Left renal pelvis (tissue), 4 donors: ENCODE measurements at regions not wholly inside any gene's neighbourhood (a gene's known extent, or its start where the extent isn't known, plus 50 kb on each side); places are given as distances from the start of the nearest gene placed in this dataset.

Source experiments
- DNase-seq, 4 donors: peaks; one replicate each; pipeline ENCODE4 v3.0.0-alpha.2; 2013; ENCODE audit warnings: low read depth in 4 of 4, low spot score in 3 of 4

GRCh38 chr4:65747386-65747785, 77.1 kb upstream of the EPHA5 start:
- no peak for DNase-seq

GRCh38 chr4:65738134-65738533, 67.8 kb upstream of the EPHA5 start:
- DNase-seq, result no peak

- DNase-seq, result no peak
Observed at GRCh38 chr4:65737672-65738071, 67.4 kb upstream of the EPHA5 start.

- DNase-seq, result no peak
Observed at GRCh38 chr4:65724973-65725372, 54.7 kb upstream of the EPHA5 start.
